PC-9 (cell line): ENCODE measurements at regions not wholly inside any gene's neighbourhood (a gene's known extent, or its start where the extent isn't known, plus 50 kb on each side); places are given as distances from the start of the nearest gene placed in this dataset.

ENCODE experiments used
- BruUV-seq: library from RNA; stranded (reverse); fragments of 400-500 nt; replicated peaks from 2 replicates; lab custom pipeline; 2021; lab: Mats Ljungman, UMichigan
- CTCF ChIA-PET: fragments of 300-600 bp; sonication (Branson Sonifier 250); formaldehyde crosslinking; loops from one replicate; lab custom pipeline; 2022; ENCODE audit warnings: antibody characterized with exemption; lab: Charles Lee
- POLR2A ChIA-PET: fragments of 300-600 bp; sonication (Branson Sonifier 250); formaldehyde crosslinking; loops from one replicate; lab custom pipeline; 2022; ENCODE audit warnings: antibody characterized with exemption; ENCODE audit not compliant: unreplicated experiment; lab: Charles Lee
- DNase-seq, 2 experiments: peaks; one replicate each; pipeline versions ENCODE4 v3.0.0 to v3.0.0-alpha.2; 2015 to 2022; ENCODE audit warnings: mixed read lengths in 1 of 2
- H2AFZ ChIP-seq: fragments of 200-600 bp; sonication (generic); 2 replicates; pipeline ENCODE4 v1.8.1; 2017; ENCODE audit warnings: antibody characterized with exemption
- H3F3A ChIP-seq: fragments of 200-600 bp; sonication (generic); 2 replicates; pipeline ENCODE4 v1.8.1; 2017; ENCODE audit warnings: antibody characterized with exemption, mild to moderate bottlenecking, low read depth; ENCODE audit not compliant: insufficient read depth
- H3K27ac ChIP-seq: fragments of 200-600 bp; sonication (generic); 2 replicates; pipeline ENCODE4 v1.6.1; 2016; ENCODE audit warnings: mixed run types
- H3K27me3 ChIP-seq: fragments of 200-600 bp; sonication (generic); 2 replicates; pipeline ENCODE4 v1.6.1; 2016; ENCODE audit warnings: low read depth, mixed run types; ENCODE audit not compliant: insufficient read depth
- H3K36me3 ChIP-seq: fragments of 200-600 bp; sonication (generic); 2 replicates; pipeline ENCODE4 v1.6.1; 2016; ENCODE audit warnings: low read depth, mixed run types
- H3K4me1 ChIP-seq: fragments of 200-600 bp; sonication (generic); replicated peaks from 2 replicates; pipeline ENCODE4 v1.6.1; 2016; ENCODE audit warnings: mixed run types; ENCODE audit not compliant: insufficient read depth
- H3K4me2 ChIP-seq: fragments of 200-600 bp; sonication (generic); 2 replicates; pipeline ENCODE4 v1.6.1; 2017; ENCODE audit warnings: mixed run types
- H3K4me3 ChIP-seq: fragments of 200-600 bp; sonication (generic); 2 replicates; pipeline ENCODE4 v1.6.1; 2016; ENCODE audit warnings: mixed run types
- H3K79me2 ChIP-seq: fragments of 200-600 bp; sonication (generic); 2 replicates; pipeline ENCODE4 v1.6.1; 2017; ENCODE audit warnings: low read depth, mixed run types
- H3K9me2 ChIP-seq: fragments of 200-600 bp; sonication (generic); 2 replicates; pipeline ENCODE4 v1.8.1; 2017; ENCODE audit warnings: mild to moderate bottlenecking; ENCODE audit not compliant: insufficient read depth
- H3K9me3 ChIP-seq: fragments of 200-600 bp; sonication (generic); 2 replicates; pipeline ENCODE4 v1.8.1; 2016; ENCODE audit warnings: low read depth; ENCODE audit not compliant: insufficient read depth
- H4K20me1 ChIP-seq: fragments of 200-600 bp; sonication (generic); 2 replicates; pipeline ENCODE4 v1.8.1; 2017; ENCODE audit not compliant: insufficient read depth
- CTCF ChIP-seq: fragments of 200-600 bp; sonication (generic); conservative IDR thresholded peaks from 2 replicates; pipeline ENCODE4 v1.6.1; 2017; ENCODE audit warnings: mixed run types, antibody characterized with exemption, mild to moderate bottlenecking, moderate library complexity
- EZH2 ChIP-seq: fragments of 200-600 bp; sonication (generic); IDR thresholded peaks from 2 replicates; pipeline ENCODE4 v1.8.0; 2017; ENCODE audit warnings: antibody characterized with exemption, low read depth
- intact Hi-C: fragments of 100-400 bp; cut with micrococcal nuclease; formaldehyde crosslinking; loops from one replicate; pipeline ENCODE4 v1.10.0; 2022; ENCODE audit not compliant: unreplicated experiment

- no peaks in the 10 kb centered on the region for H3K36me3 ChIP-seq
- intact Hi-C loops: no loop called here
- no peaks in the 10 kb centered on the region for H3F3A ChIP-seq
- ChIA-PET POLR2A (no interaction called here), CTCF (no interaction called here)
- H3K4me3 ChIP-seq: no peak overlapping the region
- no peak for TF ChIP-seq EZH2
- no peak for TF ChIP-seq CTCF
- no peak for DNase-seq
- H3K4me1 ChIP-seq: no peaks in the 10 kb centered on the region
- no peak overlapping the region for H2AFZ ChIP-seq
- peaks cover 90% of the 10 kb centered on the region for H3K27me3 ChIP-seq
- H3K4me2 ChIP-seq: no peak overlapping the region
- H3K27ac ChIP-seq: no peak overlapping the region
- no peaks in the 10 kb centered on the region for H4K20me1 ChIP-seq
- no TSS peak for BruUV-seq
- H3K79me2 ChIP-seq: no peaks in the 10 kb centered on the region
- H3K9me3 ChIP-seq: no peaks in the 10 kb centered on the region
- H3K9me2 ChIP-seq: no peaks in the 10 kb centered on the region
Measured at GRCh38 chr7:4319280-4319679, 362.8 kb upstream of the FOXK1 start.

- Histone ChIP-seq H3K79me2 (no peaks in the 10 kb centered on the region), H2AFZ (no peak overlapping the region), H3K36me3 (no peaks in the 10 kb centered on the region), H3K27ac (no peak overlapping the region), H3K4me2 (no peak overlapping the region), H3K4me1 (no peaks in the 10 kb centered on the region), H3K4me3 (no peak overlapping the region), H3K27me3 (peaks cover 87% of the 10 kb centered on the region), H3K9me2 (no peaks in the 10 kb centered on the region), H3K9me3 (no peaks in the 10 kb centered on the region), H3F3A (no peaks in the 10 kb centered on the region), H4K20me1 (no peaks in the 10 kb centered on the region)
- no peak for TF ChIP-seq EZH2
- TF ChIP-seq CTCF: no peak
- ChIA-PET POLR2A (no interaction called here), CTCF (no interaction called here)
- DNase-seq: no peak
- BruUV-seq: no TSS peak
- intact Hi-C loops: no loop called here
Measured at GRCh38 chr7:4325732-4326131, 356.4 kb upstream of the FOXK1 start.

GRCh38 chr7:4331711-4332110 is 350.4 kb upstream of the FOXK1 start:
- CTCF ChIA-PET: no interaction called here
- TF ChIP-seq CTCF (no peak), EZH2 (no peak)

More at GRCh38 chr7:4331711-4332110, 350.4 kb upstream of the FOXK1 start:
- Histone ChIP-seq H3K4me3 (no peak overlapping the region), H3F3A (no peaks in the 10 kb centered on the region), H3K36me3 (no peaks in the 10 kb centered on the region), H3K4me1 (no peaks in the 10 kb centered on the region), H3K79me2 (no peaks in the 10 kb centered on the region), H2AFZ (no peak overlapping the region), H3K9me2 (no peaks in the 10 kb centered on the region), H3K27me3 (peaks cover 85% of the 10 kb centered on the region), H4K20me1 (no peaks in the 10 kb centered on the region), H3K4me2 (no peak overlapping the region), H3K9me3 (no peaks in the 10 kb centered on the region), H3K27ac (no peak overlapping the region)
- intact Hi-C loops: no loop called here
- DNase-seq: no peak
- BruUV-seq: no TSS peak
- POLR2A ChIA-PET: no interaction called here
